ENCODE measurements at regions not wholly inside any gene's neighbourhood (a gene's known extent, or its start where the extent isn't known, plus 50 kb on each side); places are given as distances from the start of the nearest gene placed in this dataset.

DNA sequence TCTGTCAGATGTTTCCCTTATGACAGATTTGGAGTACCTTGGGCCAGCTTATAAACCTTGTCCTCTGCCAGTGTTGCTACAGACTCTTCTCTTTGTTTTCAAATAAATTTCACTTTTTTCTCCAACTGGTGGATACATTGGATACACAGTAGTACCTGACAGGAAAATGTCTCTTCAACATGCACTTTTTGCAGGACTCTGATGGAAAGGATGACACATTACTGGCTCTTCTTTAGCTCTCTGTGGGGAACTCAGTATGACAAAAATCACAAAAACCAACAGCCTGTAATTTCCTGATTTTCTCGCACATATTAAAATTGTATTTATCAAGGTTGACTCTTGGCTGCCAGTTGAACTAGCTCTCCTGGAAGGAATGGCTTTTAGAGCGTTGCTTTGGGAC, 61.3 kb upstream of the GIMD1 start:
- no peak for DNase-seq
- Histone ChIP-seq H3K4me1 (no peaks in the 10 kb centered on the region), H3K9me3 (no peaks in the 10 kb centered on the region), H3K4me3 (no peak overlapping the region), H3K27ac (no peak overlapping the region), H3K36me3 (no peaks in the 10 kb centered on the region), H3K9ac (ENCODE audit: low read depth in 2 of 2, low read length in 2 of 2) (no peak overlapping the region), H3K27me3 (no peaks in the 10 kb centered on the region)
- TF ChIP-seq, protein P1, sequence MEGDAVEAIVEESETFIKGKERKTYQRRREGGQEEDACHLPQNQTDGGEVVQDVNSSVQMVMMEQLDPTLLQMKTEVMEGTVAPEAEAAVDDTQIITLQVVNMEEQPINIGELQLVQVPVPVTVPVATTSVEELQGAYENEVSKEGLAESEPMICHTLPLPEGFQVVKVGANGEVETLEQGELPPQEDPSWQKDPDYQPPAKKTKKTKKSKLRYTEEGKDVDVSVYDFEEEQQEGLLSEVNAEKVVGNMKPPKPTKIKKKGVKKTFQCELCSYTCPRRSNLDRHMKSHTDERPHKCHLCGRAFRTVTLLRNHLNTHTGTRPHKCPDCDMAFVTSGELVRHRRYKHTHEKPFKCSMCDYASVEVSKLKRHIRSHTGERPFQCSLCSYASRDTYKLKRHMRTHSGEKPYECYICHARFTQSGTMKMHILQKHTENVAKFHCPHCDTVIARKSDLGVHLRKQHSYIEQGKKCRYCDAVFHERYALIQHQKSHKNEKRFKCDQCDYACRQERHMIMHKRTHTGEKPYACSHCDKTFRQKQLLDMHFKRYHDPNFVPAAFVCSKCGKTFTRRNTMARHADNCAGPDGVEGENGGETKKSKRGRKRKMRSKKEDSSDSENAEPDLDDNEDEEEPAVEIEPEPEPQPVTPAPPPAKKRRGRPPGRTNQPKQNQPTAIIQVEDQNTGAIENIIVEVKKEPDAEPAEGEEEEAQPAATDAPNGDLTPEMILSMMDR (IDR thresholded peaks at IDR 0.05): no peak
- intact Hi-C loops (cut with DNase I): no loop called here

DNA sequence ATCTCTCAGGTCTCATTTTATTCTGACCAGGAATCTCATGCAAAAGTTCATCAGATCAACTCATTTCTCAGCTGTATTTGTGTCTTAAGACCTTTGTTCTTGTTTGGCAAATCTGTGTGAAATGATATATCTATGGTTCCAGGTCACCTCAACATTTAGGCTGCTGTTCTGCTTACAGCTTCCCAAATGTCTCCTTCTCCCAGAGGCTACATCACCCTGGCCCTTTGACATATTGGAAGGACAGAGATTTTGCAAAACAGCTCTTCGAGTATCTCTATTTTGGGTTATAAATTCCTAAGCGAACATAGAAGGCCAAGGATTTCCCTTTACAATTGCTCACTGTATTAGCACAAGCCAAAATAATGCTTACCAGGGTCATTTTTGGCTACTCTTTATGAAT, 57.5 kb upstream of the GIMD1 start:
- Histone ChIP-seq H3K9me3 (no peaks in the 10 kb centered on the region), H3K4me3 (no peak overlapping the region), H3K27ac (no peak overlapping the region), H3K9ac (ENCODE audit: low read depth in 2 of 2, low read length in 2 of 2) (no peak overlapping the region), H3K27me3 (no peaks in the 10 kb centered on the region), H3K36me3 (no peaks in the 10 kb centered on the region), H3K4me1 (no peaks in the 10 kb centered on the region)
- no peak for DNase-seq
- intact Hi-C loops (cut with DNase I): no loop called here
- TF ChIP-seq, protein P1 (IDR thresholded peaks at IDR 0.05): no peak

DNA sequence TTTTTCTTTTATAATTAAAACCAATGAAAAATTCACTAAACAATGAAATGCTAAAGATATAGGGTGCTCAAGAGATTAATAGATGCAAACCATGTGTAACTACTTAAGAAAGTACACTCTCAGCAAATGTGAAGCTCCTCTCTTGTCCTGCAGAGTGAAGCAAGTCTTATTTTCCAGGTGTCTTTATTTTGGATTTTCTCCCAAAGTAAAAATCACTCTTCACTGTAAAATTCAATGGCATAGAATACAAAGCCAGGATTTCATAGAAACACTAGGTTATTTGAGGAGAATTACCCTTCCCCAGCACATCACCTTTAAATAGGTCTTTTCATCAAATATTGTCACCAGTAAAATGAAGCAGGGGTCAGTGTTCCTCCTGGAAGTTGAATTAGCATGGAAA, 57.0 kb upstream of the GIMD1 start:
- Histone ChIP-seq H3K27me3 (no peaks in the 10 kb centered on the region), H3K4me1 (no peaks in the 10 kb centered on the region), H3K9me3 (no peaks in the 10 kb centered on the region), H3K36me3 (no peaks in the 10 kb centered on the region), H3K4me3 (no peak overlapping the region), H3K27ac (no peak overlapping the region), H3K9ac (ENCODE audit: low read depth in 2 of 2, low read length in 2 of 2) (no peak overlapping the region)
- intact Hi-C loops (cut with DNase I): no loop called here
- TF ChIP-seq, protein P1 (IDR thresholded peaks at IDR 0.05): no peak
- DNase-seq: no peak

DNA sequence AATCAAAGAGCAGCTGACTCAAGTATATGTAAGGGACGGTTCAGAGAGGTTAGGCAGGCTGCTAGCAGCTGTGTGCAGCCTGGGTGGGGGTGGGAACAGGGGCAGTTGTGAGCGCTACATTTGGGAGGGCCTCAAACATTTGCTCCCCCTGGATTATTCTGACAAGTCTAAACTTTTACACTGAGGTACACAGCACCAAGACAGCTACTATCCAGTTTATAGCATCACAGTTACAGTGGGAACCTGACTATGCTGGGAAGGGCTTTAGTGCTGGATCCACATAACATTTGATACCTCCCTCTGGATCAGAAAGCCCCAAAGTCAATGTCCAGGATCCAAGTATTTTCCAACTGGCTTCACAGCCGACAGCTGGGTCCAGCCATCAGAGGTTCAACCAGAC, 55.8 kb upstream of the GIMD1 start:
- DNase-seq: no peak
- intact Hi-C loops (cut with DNase I): no loop called here
- H3K27me3 ChIP-seq: no peaks in the 10 kb centered on the region
- H3K27ac ChIP-seq: no peak overlapping the region
- no peak overlapping the region for H3K4me3 ChIP-seq
- H3K4me1 ChIP-seq: no peaks in the 10 kb centered on the region
- H3K9ac ChIP-seq (ENCODE audit: low read depth in 2 of 2, low read length in 2 of 2): no peak overlapping the region
- H3K9me3 ChIP-seq: no peaks in the 10 kb centered on the region
- TF ChIP-seq, protein P1 (IDR thresholded peaks at IDR 0.05): no peak
- no peaks in the 10 kb centered on the region for H3K36me3 ChIP-seq

DNA sequence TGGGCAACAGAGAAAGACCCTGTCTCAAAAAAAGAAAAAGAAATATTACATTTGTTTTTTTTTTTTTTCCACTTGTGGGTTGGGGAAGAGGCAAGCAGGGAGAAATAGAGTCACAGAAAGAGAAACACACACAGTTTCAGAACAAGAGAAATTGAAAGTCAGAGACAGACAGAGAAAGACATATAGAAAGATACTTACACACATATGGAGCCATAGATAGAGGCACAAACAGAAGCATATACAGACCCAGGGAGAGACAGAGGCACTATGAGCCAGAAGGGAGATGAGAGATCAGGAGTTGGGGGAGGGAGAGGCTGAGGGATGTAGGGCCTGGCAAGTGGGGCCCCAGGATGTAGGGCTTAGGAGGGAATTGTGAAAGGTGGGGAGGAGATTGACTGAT, 55.2 kb upstream of the GIMD1 start:
- H3K36me3 ChIP-seq: no peaks in the 10 kb centered on the region
- intact Hi-C loops (cut with DNase I): no loop called here

More for the DNA sequence above, 55.2 kb upstream of the GIMD1 start:
- Histone ChIP-seq H3K9me3 (no peaks in the 10 kb centered on the region), H3K9ac (ENCODE audit: low read depth in 2 of 2, low read length in 2 of 2) (no peak overlapping the region), H3K27ac (no peak overlapping the region), H3K4me3 (no peak overlapping the region), H3K4me1 (no peaks in the 10 kb centered on the region), H3K27me3 (no peaks in the 10 kb centered on the region)
- TF ChIP-seq, protein P1 (IDR thresholded peaks at IDR 0.05): no peak
- DNase-seq: no peak

All from colonic mucosa (tissue), 4 donors.